Fibroblast of skin of right quadriceps (primary cell): ENCODE measurements at regions not wholly inside any gene's neighbourhood (a gene's known extent, or its start where the extent isn't known, plus 50 kb on each side); places are given as distances from the start of the nearest gene placed in this dataset.
A peak's percentile ranks its signal among the peaks of the same experiment; 100 is the strongest.
"Not testable (repeated sequence)": the region's sequence is repeated elsewhere in the genome, so short reads cannot be mapped to it uniquely, and the experiment has no call there.

Source experiments
- DNase-seq: peaks from one replicate; pipeline ENCODE4 v3.0.0-alpha.2; 2013

DNA sequence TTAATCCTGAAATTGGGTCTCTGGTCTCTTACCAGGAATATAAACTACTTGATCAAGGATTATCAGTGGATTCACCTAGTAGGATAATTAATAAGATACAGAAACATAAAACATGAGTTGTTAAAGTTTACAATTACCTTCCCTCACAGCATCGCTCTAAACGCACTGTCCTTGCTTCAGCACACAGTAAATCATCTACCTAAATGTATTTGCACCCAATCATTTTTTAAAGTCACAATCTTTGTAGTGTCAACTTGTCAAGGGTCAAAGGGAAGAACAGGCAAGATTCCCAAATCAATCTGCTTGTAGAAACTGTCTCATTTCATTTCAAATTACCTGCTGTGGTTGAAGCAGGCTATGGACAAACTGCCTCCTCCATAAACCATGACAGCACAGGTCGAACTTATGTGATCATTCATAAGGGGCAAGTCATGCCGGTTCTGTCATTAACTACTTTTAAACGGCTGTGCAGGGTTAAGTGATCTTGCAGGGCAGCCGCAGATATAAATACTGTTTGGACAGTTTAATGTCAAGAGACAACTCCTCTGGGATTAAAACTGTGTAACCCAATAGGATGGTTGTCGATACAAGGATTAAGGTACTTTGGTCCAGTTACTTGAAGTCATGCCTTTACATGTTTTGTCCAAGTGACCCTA, 93.6 kb downstream of the ZNF281 start:
- no peak for DNase-seq

DNA sequence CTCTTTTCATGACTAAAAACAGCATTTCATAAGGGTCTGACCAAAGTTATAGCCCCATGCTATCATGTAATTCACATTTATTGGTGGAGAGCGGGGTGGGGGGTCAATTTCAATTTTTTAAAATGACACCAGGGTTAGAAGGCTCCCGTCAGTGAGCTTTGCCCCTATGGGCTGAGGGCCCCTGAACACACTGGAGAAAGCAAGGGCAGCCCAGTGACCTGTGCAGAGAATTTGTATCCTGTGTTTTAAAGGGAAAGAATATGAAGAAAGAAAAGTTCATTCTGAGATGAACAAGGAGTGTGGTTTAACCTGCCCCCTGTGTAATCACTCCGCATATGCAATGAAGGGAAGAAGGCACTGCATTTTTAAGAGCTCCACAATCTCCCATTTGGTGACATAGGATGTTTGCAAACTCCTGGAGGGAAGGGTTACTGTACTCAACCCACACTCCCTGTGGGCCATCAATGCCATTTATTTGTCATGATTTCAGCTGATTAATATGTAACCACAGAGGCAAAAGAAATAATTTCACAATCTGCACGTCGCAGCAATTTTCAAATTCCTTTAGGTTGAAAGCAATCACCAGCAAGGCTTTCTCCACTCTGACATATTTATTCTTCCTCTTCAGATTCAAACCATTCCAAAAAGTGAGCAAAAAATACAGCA, 95.6 kb downstream of the ZNF281 start:
- peak; percentile 98 for DNase-seq

DNA sequence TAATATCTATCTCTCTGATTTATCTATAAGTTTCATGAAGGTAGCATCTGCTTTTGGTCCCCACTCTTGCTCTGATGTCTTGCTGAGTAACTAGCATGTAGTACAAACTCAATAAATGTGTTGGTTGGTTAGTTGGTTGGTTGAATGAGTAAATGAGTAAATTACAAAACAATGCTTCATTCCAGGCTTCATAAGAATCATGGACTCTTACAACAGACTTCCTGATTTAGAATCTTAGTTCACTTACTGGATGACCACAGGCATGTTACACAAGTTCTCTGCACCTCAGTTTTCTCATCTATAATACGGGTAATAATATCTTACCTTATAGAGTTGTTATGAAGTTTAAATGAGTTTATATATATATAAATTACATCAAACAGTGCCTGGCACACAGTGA, 98.6 kb downstream of the ZNF281 start:
- peak; percentile 53 for DNase-seq

DNA sequence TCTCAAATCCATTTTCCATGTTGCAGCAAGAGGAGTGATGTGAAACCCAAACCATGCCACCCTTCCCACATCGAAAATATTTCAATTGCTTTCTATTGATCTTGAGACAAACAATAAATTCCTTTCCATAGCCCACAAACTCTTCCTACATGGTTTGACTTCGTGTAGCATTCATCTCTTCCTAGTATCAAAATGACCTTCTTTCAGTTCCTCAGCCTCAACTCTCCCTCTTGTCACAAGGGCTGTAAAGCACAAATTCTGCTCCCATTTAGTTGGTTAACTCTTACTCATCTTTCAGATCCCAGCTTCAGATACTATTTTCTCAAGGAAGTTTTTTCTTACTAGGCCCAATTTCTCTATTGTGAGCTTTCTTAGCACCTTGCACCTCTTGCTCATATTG, 99.0 kb downstream of the ZNF281 start:
- DNase-seq: no peak

DNA sequence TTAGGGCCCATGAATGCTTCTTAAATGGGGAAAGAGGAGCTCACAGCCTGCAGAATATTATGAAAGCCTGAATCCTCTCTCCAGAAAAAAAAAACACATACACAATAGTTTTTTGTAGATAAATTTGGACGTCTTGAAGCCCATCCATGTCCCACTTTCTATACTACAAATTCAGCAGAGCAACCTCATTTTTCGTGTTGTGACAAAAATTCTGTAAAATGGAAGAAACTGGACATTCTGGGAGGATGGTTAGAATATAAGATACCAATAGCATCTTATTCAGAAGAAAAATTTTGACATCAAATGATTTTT, 102.1 kb downstream of the ZNF281 start:
- DNase-seq: no peak

DNA sequence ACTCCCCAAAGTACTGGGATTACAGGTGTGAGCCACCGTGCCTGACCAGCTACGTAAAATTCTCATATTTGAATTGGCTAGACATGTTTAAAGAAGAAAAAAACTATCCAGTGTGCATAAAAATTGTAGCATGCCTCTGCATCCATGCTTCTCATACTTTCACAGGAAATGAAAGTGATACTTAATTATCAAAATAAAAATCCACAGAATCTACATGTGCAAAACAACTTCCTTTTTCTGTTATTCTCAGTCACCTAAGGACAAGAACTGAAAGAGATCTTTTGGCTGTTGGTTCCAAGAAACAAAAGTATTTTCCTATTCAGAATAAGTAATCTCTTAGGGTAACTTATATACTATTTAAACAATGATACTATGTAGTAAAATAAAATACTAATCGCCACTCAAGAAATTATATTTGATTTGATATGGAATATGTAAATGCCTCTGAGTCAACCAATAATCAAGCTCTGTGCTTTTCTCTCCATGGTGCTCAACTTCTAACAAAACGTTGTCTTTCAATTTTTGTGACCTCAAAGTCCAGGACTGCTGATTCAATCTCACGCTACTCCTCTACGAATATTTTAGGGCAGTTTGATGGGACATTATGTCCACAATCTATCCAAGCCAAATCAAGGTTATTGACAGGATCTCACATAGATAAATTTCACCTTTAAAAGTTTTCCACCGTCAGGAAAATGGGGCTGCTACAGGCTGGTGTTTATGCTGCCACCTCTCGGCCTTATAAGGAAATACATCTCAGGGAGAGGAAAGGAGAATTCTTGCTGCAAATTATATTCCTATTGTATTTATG, 102.7 kb downstream of the ZNF281 start:
- peak; percentile 51 for DNase-seq

DNA sequence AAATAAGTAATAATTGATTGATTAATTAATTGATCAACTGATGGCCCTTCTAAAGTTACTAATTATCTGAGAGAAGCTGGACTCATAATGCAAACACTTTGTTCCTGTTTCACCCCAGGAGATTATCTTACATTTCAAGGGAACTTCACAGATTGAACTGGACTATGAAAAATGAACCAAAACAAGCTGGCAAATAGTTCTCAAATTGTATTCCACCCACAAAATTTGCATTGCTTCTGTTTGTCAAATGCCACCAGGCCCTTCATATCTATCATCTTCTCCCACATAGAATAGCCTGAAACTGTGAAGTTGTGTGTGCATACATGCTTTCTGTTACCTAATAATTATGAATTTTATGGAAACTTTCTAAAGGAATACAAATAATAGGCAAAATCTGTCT, 104.0 kb downstream of the ZNF281 start:
- no peak for DNase-seq

DNA sequence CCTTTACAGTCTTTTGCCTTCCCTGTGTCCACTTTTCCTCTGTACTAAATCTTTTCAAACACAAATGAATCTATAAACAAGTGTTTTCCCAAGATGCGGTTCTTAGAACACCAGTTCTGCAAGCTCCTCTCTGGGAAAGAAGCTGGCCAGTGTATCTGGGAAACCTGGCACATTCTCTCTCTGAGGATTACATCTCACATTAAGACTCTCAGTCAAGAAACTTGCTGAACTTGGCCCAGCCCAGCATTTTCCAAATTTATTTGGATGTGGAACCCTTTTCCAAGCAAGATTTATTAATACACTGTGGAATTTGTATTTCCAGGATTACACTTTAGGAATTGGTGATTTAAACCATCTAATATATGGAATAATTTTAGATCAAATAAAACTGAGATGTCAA, 105.7 kb downstream of the ZNF281 start:
- no peak for DNase-seq

DNA sequence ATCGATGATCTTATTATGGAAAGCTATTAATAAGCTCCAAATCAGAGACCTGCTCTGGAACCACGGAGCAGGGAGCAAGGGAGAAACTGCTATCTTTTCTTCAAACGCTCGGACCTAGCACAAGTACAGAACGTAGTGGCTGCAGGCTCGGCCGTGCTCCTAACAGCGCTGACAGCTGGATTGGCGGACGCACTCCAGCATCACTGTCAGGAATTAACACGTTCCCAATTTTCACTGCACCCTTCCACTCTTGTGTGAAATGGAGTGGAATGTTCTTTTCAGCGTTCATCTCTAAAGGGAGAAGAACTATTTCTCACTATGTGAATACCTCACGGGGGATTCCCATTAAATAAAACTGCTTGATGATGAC, 106.9 kb downstream of the ZNF281 start:
- DNase-seq: peak; percentile 45

DNA sequence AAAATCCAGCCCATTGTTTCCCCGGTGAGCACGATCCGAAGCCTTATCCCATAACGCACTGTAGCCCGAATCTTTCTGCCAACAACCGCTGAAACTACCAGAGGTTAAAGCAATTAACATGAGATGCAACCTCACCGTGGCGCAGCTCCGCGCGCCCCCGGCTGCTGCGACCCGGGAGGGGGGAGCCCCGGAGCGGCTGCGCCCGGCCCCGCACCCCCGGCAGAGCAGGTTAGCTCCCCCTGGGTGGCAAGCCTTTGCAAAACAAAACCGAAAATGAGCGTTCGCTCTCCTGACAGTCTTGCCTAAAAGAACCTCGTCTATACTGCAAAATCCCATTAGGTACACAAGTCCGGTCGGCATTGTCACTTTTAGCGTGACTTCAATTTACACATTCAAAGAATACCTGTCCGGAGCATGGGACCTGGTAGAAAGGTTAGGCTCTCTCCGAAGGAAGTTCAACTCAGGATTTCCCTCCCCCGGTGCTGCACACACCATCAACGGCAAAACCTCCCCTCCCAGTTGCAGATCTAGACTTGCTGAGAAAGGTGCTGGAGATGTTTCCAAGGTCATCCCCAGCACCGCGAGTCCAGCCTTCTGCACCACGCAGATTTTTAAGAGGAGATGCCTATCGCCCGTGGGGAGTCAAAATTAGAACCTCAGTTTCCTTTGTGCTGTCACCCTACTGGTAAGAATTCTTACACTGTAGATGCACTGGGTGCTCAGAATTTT, 107.5 kb downstream of the ZNF281 start:
- peak; percentile 53 for DNase-seq

DNA sequence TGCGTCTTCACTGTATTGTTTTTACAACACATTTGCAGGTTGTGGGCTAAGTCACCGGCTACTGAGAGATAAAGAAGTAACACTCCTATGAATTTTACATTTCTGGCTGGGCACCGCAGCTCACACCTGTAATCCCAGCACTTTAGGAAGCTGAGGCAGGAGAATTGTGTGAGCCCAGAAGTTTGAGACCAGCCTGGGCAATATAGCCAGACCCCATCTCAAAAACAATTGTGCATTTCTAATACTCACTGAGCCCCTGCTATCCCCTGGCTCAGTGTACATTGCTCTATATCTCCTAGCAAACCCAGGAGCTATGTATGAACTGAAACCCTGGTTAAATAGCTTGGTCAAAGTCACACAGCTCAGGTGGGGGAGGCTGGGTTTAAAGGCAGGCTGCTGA, 108.7 kb downstream of the ZNF281 start:
- no peak for DNase-seq

DNA sequence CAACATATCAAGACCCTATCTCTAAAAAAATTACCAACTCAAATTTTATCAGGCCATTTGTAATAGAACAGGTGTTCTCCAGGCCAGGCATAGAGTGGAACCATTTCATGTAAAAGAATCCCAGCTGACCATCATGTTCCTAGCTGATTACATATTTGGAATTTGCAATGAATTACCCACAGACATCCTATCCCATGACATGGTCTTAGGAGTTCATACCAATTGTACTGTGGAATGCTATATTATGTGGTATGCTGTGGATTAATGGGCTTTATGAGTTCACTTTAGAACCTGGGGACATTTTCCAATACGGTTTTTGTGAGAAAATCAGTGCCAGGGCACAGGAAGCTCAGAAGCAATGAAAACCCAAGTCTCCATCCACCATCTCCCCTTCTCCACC, 110.3 kb downstream of the ZNF281 start:
- no peak for DNase-seq

DNA sequence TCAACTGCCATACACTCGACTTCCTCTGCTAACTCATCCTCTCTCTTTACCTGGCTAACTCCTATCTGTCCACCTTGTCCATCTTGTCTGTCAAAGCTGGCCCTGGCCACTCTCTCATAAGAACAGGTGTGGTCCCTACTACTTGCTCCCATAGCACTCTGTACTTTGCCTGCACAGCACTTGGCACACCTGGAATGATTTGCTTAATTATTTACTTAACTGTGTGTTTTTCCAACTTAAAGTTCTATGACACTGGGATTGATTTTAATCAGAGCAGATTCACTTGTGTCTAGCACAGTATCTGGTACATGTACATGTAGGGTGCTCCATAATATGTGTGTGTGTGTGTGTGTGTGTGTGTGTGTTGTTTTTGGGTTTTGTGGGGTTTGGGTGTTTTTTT, 111.6 kb downstream of the ZNF281 start:
- no peak for DNase-seq

DNA sequence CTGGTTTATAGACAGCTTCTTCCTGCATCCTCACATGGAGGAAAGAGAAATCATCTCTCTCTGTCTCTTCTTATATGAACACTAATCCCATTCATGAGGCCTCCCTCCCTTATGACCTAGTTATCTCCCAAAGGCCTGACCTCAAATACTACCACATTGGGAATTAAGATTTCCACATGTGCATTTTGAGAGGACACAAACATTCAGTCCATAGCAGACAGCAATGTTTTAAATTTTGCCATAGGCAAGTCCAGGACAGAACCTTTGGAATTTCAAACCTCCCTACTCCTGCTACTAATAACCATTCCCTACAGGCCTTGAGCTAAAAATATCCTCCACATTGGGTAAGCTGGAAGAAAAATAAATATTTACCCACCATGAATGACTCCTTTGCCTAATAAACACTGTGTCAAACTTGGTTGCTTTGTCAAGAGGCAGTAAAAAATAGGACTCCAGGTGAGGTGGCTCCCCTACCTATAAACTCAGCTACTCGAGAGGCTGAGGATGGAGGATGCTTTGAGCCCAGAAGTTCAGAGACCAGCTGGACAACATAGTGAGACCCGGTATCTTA, 113.7 kb downstream of the ZNF281 start:
- peak; percentile 38 for DNase-seq

DNA sequence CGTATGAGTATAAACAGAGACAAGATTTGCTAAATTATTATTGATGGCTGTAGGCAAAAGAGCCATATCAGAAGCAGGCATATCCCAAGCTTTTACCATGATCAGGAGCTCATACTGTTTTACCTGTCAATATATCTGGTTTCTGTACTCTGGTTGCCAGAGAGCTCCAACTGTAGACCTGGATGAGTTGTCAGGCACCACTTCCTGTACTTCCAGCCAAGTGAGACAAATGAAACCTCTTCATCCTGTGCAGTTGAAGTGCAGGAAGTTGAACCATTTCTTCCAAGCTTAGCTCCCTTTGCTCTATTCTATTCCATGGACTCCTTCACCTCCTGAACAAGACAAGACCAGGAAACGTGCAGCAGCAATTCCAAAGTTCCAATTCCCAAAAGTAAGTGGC, 115.6 kb downstream of the ZNF281 start:
- DNase-seq: no peak

DNA sequence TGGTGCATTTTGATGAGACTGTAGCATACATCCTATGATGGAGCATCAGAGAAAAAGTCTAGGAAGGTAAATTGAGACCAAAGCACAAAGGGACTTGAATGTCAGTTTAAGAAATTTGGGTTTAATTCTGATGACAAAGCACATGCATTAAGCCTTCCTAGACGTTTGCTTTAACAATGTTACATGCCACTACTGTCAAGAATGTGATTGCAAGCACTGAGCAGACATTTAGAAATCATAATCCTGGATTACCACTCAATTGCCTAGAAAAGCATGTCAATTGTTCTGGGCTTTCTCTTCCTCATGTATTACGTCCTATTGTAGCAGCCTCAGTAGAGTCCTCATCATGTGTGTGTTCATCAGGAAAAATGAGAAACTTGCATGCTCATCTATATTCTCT, 117.1 kb downstream of the ZNF281 start:
- DNase-seq: no peak

DNA sequence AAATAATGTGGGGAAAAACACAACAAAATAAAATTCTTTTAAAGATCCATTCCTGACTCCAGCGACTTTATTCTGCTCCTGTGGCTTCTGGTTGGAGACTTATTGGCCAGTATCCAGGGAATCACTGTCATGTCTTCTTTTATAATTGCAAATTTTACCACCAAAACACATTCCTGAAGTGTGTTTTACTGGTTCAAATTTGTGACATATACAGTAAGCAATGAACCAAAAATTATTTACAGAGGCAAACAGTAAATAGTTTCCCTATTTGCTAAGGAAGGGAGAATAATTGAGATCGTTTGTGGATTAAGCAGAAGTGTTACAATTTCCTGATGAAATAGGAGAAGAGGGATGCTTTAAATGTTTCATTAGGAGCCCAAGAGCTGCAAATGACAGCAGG, 118.7 kb downstream of the ZNF281 start:
- DNase-seq: peak; percentile 42

DNA sequence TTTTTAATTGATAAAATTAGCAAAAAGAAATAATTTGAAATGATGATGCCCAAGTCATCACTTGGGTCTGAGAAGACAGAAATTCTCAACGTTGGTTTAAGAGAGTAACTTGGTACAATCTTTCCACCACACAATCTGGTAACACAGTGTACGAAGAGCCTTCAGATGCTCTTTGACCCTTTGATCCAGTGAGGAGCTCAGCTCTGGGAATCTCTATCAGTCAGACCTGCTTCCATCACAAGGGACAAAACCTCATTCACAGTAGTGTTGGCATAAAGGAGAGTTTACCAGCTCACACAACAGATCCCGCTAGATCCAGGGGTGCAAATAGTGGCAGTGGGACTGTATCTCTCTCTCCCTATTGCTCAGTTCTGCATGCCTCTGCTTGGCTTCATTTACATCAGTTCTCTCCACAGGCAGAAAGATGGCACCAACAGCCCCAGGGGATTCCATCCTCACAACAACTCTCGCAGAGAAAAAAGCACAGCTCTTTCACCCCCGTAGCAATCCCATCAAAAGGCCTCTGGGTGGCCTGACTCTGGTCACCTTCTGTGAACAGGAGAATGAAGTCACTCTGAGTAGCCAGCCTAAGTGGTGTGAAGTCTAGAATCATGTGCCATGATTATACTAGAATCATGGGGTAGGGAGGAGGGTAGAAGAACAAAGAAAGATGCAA, 119.7 kb downstream of the ZNF281 start:
- no peak for DNase-seq

DNA sequence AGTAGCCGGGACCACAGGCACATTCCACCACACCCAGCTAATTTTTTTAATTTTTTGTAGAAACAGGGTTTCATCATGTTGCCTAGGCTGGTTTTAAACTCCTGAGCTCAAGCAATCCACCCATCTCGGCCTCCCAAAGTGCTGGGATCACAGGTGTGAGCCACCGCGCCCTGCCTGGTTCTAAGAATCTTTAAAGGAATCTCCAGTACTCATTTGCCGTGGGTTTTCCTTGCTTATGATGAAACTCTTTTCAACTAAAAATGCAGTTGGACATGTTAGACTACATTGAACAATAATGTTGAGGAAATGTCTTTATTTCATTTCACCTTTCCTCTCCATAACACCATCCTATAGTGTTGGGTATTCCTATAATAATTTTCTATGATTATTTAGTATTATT, 121.6 kb downstream of the ZNF281 start:
- DNase-seq: no peak

DNA sequence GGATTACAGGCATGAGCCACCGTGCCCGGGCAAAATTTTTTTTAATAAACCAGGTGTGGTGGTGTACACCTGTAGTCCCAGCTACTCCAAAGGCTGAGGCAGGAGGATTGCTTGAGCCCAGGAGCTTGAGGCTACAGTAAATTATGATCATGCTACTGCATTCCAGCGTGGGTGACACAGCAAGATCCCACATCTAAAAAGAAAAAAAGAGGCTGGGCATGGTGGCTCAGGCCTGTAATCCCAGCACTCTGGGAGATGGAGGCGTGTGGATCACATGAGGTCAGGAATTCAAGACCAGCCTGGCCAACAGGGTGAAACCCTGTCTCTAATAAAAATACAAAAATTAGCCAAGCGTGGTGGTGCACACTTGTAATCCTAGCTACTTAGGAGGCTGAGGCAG, 125.6 kb downstream of the ZNF281 start:
- not testable (repeated sequence) for DNase-seq

DNA sequence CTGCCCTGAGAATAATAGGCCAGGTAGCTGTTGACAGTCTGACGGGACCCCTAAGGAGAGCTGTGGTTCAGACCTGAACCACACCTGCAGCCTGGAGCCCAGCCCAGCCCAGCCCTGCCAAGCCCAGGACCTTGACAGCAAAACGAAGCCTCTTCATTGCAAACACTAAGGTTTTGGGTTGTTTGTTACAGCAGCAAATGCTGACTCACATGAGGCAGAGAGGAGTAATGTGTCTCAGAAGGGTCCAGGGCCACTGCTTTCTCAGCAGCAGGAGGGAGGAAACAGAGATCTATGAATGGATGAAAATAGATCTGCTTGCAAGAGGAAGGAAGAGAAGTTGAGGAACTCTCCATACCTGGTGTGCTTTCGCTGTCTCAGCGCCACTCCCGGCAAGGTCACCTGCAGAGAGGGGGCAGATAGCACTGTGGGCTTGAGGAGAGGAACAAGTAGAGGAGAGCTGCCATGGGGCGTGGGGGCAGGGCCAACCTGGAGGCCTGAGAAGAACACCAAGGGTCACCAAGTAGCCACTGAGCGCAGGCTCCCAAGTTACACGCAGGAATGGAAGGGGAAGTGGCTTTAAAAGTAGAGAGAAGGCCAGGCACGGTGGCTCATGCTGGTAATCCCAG, 127.2 kb downstream of the ZNF281 start:
- no peak for DNase-seq

DNA sequence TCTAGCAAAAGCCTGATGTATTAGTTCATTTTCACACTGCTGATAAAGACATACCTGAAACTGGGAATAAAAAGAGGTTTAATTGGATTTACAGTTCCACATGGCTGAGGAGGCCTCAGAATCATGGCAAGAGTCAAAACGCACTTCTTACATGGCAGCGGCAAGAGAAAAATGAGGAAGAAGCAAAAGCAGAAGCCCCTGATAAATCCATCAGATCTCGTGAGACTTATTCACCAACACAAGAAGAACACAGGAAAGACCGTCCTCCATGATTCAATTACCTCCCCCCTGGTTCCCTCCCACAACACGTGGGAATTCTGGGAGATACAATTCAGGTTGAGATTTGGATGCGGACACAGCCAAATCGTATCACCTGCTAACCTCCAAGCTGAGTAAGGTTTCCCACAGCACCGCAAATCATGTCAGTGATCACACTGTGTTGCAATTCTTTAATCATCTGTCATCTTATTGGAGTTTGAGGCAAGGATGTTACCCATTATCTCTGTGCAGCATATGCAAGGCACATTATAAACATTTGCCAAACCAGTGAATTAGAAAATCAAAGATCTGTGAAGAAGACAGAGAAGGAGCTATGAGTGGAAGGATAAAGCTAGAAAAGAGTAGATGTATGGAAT, 128.5 kb downstream of the ZNF281 start:
- DNase-seq: peak; percentile 47
